ENCODE measurements at regions not wholly inside any gene's neighbourhood (a gene's known extent, or its start where the extent isn't known, plus 50 kb on each side); places are given as distances from the start of the nearest gene placed in this dataset.

GRCh38 chr15:100714749-100715342 is 112.5 kb downstream of the ASB7 start:
- no peak for TF ChIP-seq CTCF (IDR thresholded peaks at IDR 0.05)
- TF ChIP-seq POLR2A (IDR thresholded peaks at IDR 0.05) = no peak
- TF ChIP-seq EP300 (IDR thresholded peaks at IDR 0.05) = no peak

Measured in ovary (tissue), 3 donors.